HFFc6 (cell line): ENCODE measurements at regions not wholly inside any gene's neighbourhood (a gene's known extent, or its start where the extent isn't known, plus 50 kb on each side); places are given as distances from the start of the nearest gene placed in this dataset.
"Not testable (repeated sequence)": the region's sequence is repeated elsewhere in the genome, so short reads cannot be mapped to it uniquely, and the experiment has no call there.

Experiments used
- DNase-seq: peaks from one replicate; pipeline ENCODE4 v3.0.0-alpha.2; 2018
- H3K27ac Mint-ChIP-seq: 2 replicates; pipeline ENCODE4 v1.8.0; 2020; ENCODE audit warnings: mild to moderate bottlenecking, mixed read lengths
- H3K27me3 Mint-ChIP-seq: 2 replicates; pipeline ENCODE4 v1.8.0; 2021; ENCODE audit warnings: mild to moderate bottlenecking, moderate library complexity, mixed read lengths; ENCODE audit not compliant: insufficient read depth
- H3K36me3 Mint-ChIP-seq: 2 replicates; pipeline ENCODE4 v1.8.0; 2021; ENCODE audit warnings: low read depth, mixed read lengths
- H3K4me1 Mint-ChIP-seq: 2 replicates; pipeline ENCODE4 v1.8.0; 2020; ENCODE audit warnings: low read depth, mixed read lengths
- H3K4me3 Mint-ChIP-seq: 2 replicates; pipeline ENCODE4 v1.8.0; 2020; ENCODE audit warnings: mild to moderate bottlenecking, moderate library complexity, mixed read lengths
- H3K9me3 Mint-ChIP-seq: 2 replicates; pipeline ENCODE4 v1.8.0; 2020; ENCODE audit warnings: mild to moderate bottlenecking, mixed read lengths

- not testable (repeated sequence) for H3K4me3 Mint-ChIP-seq, DNase-seq, H3K27ac Mint-ChIP-seq, H3K36me3 Mint-ChIP-seq, H3K9me3 Mint-ChIP-seq, H3K27me3 Mint-ChIP-seq
- peaks cover 19% of the 10 kb centered on the region for H3K4me1 Mint-ChIP-seq
Measured at GRCh38 chr2:87314622-87315021, 293.0 kb upstream of the PLGLB1 start.

- not testable (repeated sequence) for H3K27me3 Mint-ChIP-seq, H3K4me3 Mint-ChIP-seq, DNase-seq, H3K9me3 Mint-ChIP-seq, H3K27ac Mint-ChIP-seq, H3K36me3 Mint-ChIP-seq
- peaks cover 15% of the 10 kb centered on the region for H3K4me1 Mint-ChIP-seq
Measured at GRCh38 chr2:87315183-87315902, 293.7 kb upstream of the PLGLB1 start.

GRCh38 chr2:87317193-87317592 is 295.5 kb upstream of the PLGLB1 start:
- H3K27me3 Mint-ChIP-seq, H3K9me3 Mint-ChIP-seq, DNase-seq, H3K36me3 Mint-ChIP-seq: not testable (repeated sequence)
- Mint-ChIP-seq H3K27ac (peak overlapping the region; percentile 18; the same call in 1 of the 2 replicates), H3K4me3 (0 out of 2 replicates have a peak overlapping the region, but pooled peaks have one; percentile 18), H3K4me1 (peaks cover 15% of the 10 kb centered on the region)

- not testable (repeated sequence) for H3K36me3 Mint-ChIP-seq, H3K9me3 Mint-ChIP-seq, H3K4me3 Mint-ChIP-seq, H3K27ac Mint-ChIP-seq, H3K27me3 Mint-ChIP-seq
- peak; percentile 51 for DNase-seq
- H3K4me1 Mint-ChIP-seq = peaks cover 22% of the 10 kb centered on the region
Measured at GRCh38 chr2:87318814-87319491, 297.3 kb upstream of the PLGLB1 start.

GRCh38 chr2:87319705-87320104 is 298.1 kb upstream of the PLGLB1 start:
- not testable (repeated sequence) for H3K36me3 Mint-ChIP-seq, H3K4me3 Mint-ChIP-seq, DNase-seq, H3K9me3 Mint-ChIP-seq, H3K27me3 Mint-ChIP-seq
- peak overlapping the region; percentile 45; the same call in 1 of the 2 replicates for H3K27ac Mint-ChIP-seq
- H3K4me1 Mint-ChIP-seq = peaks cover 30% of the 10 kb centered on the region

GRCh38 chr2:87321201-87321600 is 299.6 kb upstream of the PLGLB1 start:
- not testable (repeated sequence) for H3K36me3 Mint-ChIP-seq, H3K9me3 Mint-ChIP-seq, H3K27ac Mint-ChIP-seq, H3K27me3 Mint-ChIP-seq, H3K4me3 Mint-ChIP-seq, DNase-seq
- H3K4me1 Mint-ChIP-seq = peaks cover 38% of the 10 kb centered on the region

GRCh38 chr2:87324335-87325041 is 302.8 kb upstream of the PLGLB1 start:
- H3K9me3 Mint-ChIP-seq, H3K36me3 Mint-ChIP-seq, H3K27me3 Mint-ChIP-seq, DNase-seq: not testable (repeated sequence)
- peak overlapping the region; percentile 89 for H3K27ac Mint-ChIP-seq
- H3K4me3 Mint-ChIP-seq = peak overlapping the region; percentile 77
- peaks cover 26% of the 10 kb centered on the region for H3K4me1 Mint-ChIP-seq

- H3K36me3 Mint-ChIP-seq, DNase-seq, H3K9me3 Mint-ChIP-seq, H3K27me3 Mint-ChIP-seq: not testable (repeated sequence)
- H3K4me1 Mint-ChIP-seq = peaks cover 28% of the 10 kb centered on the region
- peak overlapping the region; percentile 74 for H3K27ac Mint-ChIP-seq
- peak overlapping the region; percentile 63; the same call in 1 of the 2 replicates for H3K4me3 Mint-ChIP-seq
Measured at GRCh38 chr2:87325042-87325910, 303.6 kb upstream of the PLGLB1 start.

- not testable (repeated sequence) for DNase-seq, H3K27me3 Mint-ChIP-seq, H3K36me3 Mint-ChIP-seq, H3K9me3 Mint-ChIP-seq
- H3K4me1 Mint-ChIP-seq = peaks cover 30% of the 10 kb centered on the region
- peak overlapping the region; percentile 74 for H3K27ac Mint-ChIP-seq
- H3K4me3 Mint-ChIP-seq = peak overlapping the region; percentile 63; the same call in 1 of the 2 replicates
Measured at GRCh38 chr2:87325911-87326294, 304.3 kb upstream of the PLGLB1 start.

GRCh38 chr2:87326754-87327153 is 305.1 kb upstream of the PLGLB1 start:
- H3K27me3 Mint-ChIP-seq, H3K27ac Mint-ChIP-seq, DNase-seq, H3K36me3 Mint-ChIP-seq, H3K9me3 Mint-ChIP-seq, H3K4me3 Mint-ChIP-seq: not testable (repeated sequence)
- peaks cover 30% of the 10 kb centered on the region for H3K4me1 Mint-ChIP-seq

GRCh38 chr2:87327648-87328371 is 306.2 kb upstream of the PLGLB1 start:
- not testable (repeated sequence) for H3K9me3 Mint-ChIP-seq, H3K27ac Mint-ChIP-seq, H3K36me3 Mint-ChIP-seq, DNase-seq, H3K27me3 Mint-ChIP-seq, H3K4me3 Mint-ChIP-seq
- H3K4me1 Mint-ChIP-seq = peaks cover 30% of the 10 kb centered on the region

- not testable (repeated sequence) for H3K27ac Mint-ChIP-seq, H3K27me3 Mint-ChIP-seq, H3K4me3 Mint-ChIP-seq, H3K9me3 Mint-ChIP-seq, H3K36me3 Mint-ChIP-seq, DNase-seq
- H3K4me1 Mint-ChIP-seq = peaks cover 17% of the 10 kb centered on the region
Measured at GRCh38 chr2:87329529-87329928, 307.9 kb upstream of the PLGLB1 start.
